Parathyroid adenoma (tissue), 2 donors: ENCODE measurements at regions not wholly inside any gene's neighbourhood (a gene's known extent, or its start where the extent isn't known, plus 50 kb on each side); places are given as distances from the start of the nearest gene placed in this dataset.

ENCODE experiments used
- H2AFZ ChIP-seq: fragments of 300-600 bp; sonication (generic); one replicate; pipeline ENCODE4 v1.7.0; 2017; ENCODE audit warnings: antibody characterized with exemption, mild to moderate bottlenecking
- H3K27ac ChIP-seq: fragments of 300-600 bp; sonication (generic); one replicate; pipeline ENCODE4 v1.7.0; 2017
- H3K27me3 ChIP-seq: fragments of 300-600 bp; sonication (generic); one replicate; pipeline ENCODE4 v1.7.0; 2017; ENCODE audit warnings: low read length; ENCODE audit not compliant: control insufficient read depth, insufficient read depth
- H3K36me3 ChIP-seq: fragments of 300-600 bp; sonication (generic); one replicate; pipeline ENCODE4 v1.7.0; 2017; ENCODE audit warnings: low read length; ENCODE audit not compliant: control insufficient read depth, insufficient read depth
- H3K4me1 ChIP-seq: fragments of 300-600 bp; sonication (generic); one replicate; pipeline ENCODE4 v1.7.0; 2017; ENCODE audit warnings: control low read depth
- H3K4me2 ChIP-seq: fragments of 300-600 bp; sonication (generic); one replicate; pipeline ENCODE4 v1.7.0; 2017; ENCODE audit warnings: low read length
- H3K4me3 ChIP-seq: fragments of 300-600 bp; sonication (generic); one replicate; pipeline ENCODE4 v1.7.0; 2017; ENCODE audit warnings: low read depth, low read length
- H3K79me2 ChIP-seq: fragments of 300-600 bp; sonication (generic); one replicate; pipeline ENCODE4 v1.7.0; 2017; ENCODE audit warnings: control low read depth
- H3K9ac ChIP-seq: fragments of 300-600 bp; sonication (generic); one replicate; pipeline ENCODE4 v1.7.0; 2017; ENCODE audit warnings: mild to moderate bottlenecking
- H3K9me3 ChIP-seq: fragments of 300-600 bp; sonication (generic); one replicate; pipeline ENCODE4 v1.7.0; 2017; ENCODE audit warnings: low read length; ENCODE audit not compliant: control insufficient read depth
- CTCF ChIP-seq: fragments of 300-600 bp; sonication (generic); IDR thresholded peaks from one replicate; pipeline ENCODE4 v1.7.0; 2017; ENCODE audit warnings: antibody characterized with exemption, mild to moderate bottlenecking
- donor health status: primary hyperparathyroidism.

DNA sequence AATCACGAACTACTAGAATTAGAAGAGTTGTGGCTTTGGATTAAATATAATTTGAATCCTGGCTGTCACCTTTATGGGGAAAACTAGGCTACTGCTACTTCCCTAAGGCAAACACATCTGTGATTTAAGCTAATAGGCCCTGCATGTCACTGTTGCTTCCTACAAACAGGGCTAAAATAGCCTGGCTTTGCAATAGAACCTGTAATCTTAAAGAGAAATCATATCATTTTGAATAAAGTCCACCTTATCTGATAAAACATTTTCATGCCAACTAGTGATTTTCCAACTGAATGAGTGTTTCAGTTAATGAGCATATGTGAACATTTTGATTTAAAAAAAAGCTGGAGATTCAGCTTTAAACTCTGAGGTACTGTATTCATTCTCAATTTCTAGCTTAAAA is 208.0 kb downstream of the GPR37 start:
- H3K4me1 ChIP-seq: no peaks in the 10 kb centered on the region
- H3K27me3 ChIP-seq: no peaks in the 10 kb centered on the region
- no peaks in the 10 kb centered on the region for H3K79me2 ChIP-seq
- no peak for TF ChIP-seq CTCF
- H3K4me2 ChIP-seq: no peak overlapping the region
- no peaks in the 10 kb centered on the region for H3K9me3 ChIP-seq
- no peak overlapping the region for H3K27ac ChIP-seq
- no peak overlapping the region for H3K9ac ChIP-seq
- H3K4me3 ChIP-seq: no peak overlapping the region
- H2AFZ ChIP-seq: no peak overlapping the region
- no peaks in the 10 kb centered on the region for H3K36me3 ChIP-seq

GRCh38 chr7:124557101-124557500 is 208.5 kb downstream of the GPR37 start:
- Histone ChIP-seq H3K27me3 (no peaks in the 10 kb centered on the region), H3K79me2 (no peaks in the 10 kb centered on the region), H3K4me1 (no peaks in the 10 kb centered on the region), H3K36me3 (no peaks in the 10 kb centered on the region), H2AFZ (no peak overlapping the region), H3K9me3 (no peaks in the 10 kb centered on the region), H3K4me3 (no peak overlapping the region), H3K27ac (no peak overlapping the region), H3K9ac (no peak overlapping the region), H3K4me2 (no peak overlapping the region)
- TF ChIP-seq CTCF: no peak

- no peak for TF ChIP-seq CTCF
- H2AFZ ChIP-seq: no peak overlapping the region
- no peak overlapping the region for H3K4me3 ChIP-seq
- no peak overlapping the region for H3K27ac ChIP-seq
- H3K9me3 ChIP-seq: no peaks in the 10 kb centered on the region
- no peaks in the 10 kb centered on the region for H3K4me1 ChIP-seq
- H3K27me3 ChIP-seq: no peaks in the 10 kb centered on the region
- H3K79me2 ChIP-seq: no peaks in the 10 kb centered on the region
- no peak overlapping the region for H3K4me2 ChIP-seq
- H3K36me3 ChIP-seq: no peaks in the 10 kb centered on the region
- H3K9ac ChIP-seq: no peak overlapping the region
These were observed 212.1 kb downstream of the GPR37 start for GRCh38 chr7:124553502-124553901.

DNA sequence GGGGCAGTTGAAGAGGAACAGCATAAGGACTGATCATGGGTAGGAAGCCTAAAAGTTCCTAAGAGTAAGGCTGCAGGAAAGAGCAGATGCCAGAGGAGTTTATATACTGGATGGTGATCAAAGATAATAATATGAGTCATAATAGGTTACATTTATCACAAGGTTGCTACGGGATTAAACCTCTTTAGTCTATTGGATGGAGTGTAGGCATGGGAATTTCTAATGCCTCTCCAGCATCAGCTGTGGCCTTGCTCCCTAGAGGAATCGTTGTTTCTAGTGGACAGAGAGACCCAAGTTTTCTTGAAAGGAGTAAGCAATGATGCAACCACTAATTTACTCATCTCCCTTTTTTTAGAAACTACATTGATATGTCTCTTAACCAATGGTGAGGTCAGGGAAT is 213.4 kb downstream of the GPR37 start:
- Histone ChIP-seq H3K4me1 (no peaks in the 10 kb centered on the region), H3K79me2 (no peaks in the 10 kb centered on the region), H3K4me3 (no peak overlapping the region), H3K9me3 (no peaks in the 10 kb centered on the region), H3K36me3 (no peaks in the 10 kb centered on the region), H3K27me3 (no peaks in the 10 kb centered on the region), H2AFZ (no peak overlapping the region), H3K27ac (no peak overlapping the region), H3K9ac (no peak overlapping the region), H3K4me2 (no peak overlapping the region)
- TF ChIP-seq CTCF: no peak

DNA sequence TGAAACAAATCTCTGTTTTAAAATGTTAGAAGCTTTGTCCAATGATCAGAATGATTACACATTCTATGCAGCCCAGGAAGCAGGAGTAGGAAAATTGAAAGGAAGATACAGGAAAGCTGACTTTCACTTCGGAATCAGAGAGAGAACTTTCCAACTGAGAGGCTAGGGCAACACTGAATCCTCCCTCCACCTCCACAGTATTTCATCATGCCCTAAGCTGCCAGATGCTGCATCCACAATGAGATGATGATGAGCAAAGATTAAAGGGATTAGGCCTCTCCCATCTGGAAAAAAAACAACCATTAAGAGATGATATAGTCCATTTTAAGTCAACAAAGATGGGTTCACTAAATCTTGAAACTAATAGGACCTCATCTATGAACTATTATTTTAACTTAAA is 215.6 kb downstream of the GPR37 start:
- Histone ChIP-seq H3K27me3 (no peaks in the 10 kb centered on the region), H2AFZ (no peak overlapping the region), H3K4me3 (no peak overlapping the region), H3K4me1 (no peaks in the 10 kb centered on the region), H3K4me2 (no peak overlapping the region), H3K79me2 (no peaks in the 10 kb centered on the region), H3K9me3 (no peaks in the 10 kb centered on the region), H3K36me3 (no peaks in the 10 kb centered on the region), H3K9ac (no peak overlapping the region), H3K27ac (no peak overlapping the region)
- TF ChIP-seq CTCF: no peak
